Endometrial microvascular endothelial cells (primary cell): ENCODE measurements at regions not wholly inside any gene's neighbourhood (a gene's known extent, or its start where the extent isn't known, plus 50 kb on each side); places are given as distances from the start of the nearest gene placed in this dataset.

Source experiments
- in situ Hi-C: cut with HindIII; loops from 2 replicates; pipeline ENCODE4 v1.10.0; 2017; ENCODE audit warnings: low sequenced_read_pairs, low pct_unique_long_range_greater_than_20kb; ENCODE audit errors: inconsistent ontology term

GRCh38 chr2:12089496-12089895 lies 343.1 kb downstream of the LPIN1 start:
- in situ Hi-C loops = no loop called here

DNA sequence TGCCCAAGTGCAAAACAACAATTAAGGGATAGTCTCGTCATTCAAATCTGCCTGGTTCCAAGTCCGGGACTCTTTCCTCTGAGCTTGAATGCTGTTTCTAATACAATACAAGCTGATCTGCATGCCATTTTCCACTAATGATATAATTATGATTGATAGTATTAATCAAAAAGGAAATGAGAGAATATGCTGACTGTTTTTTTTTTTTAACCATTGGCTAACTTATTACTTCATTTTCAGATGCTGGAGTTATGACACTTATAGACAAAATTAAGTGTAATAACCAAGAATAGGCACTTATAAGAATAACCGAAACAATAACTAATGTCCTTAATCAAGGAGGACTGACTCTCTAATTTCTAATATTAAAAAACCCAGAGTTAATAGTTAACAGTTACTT lies 343.6 kb downstream of the LPIN1 start:
- in situ Hi-C loops = no loop called here

DNA sequence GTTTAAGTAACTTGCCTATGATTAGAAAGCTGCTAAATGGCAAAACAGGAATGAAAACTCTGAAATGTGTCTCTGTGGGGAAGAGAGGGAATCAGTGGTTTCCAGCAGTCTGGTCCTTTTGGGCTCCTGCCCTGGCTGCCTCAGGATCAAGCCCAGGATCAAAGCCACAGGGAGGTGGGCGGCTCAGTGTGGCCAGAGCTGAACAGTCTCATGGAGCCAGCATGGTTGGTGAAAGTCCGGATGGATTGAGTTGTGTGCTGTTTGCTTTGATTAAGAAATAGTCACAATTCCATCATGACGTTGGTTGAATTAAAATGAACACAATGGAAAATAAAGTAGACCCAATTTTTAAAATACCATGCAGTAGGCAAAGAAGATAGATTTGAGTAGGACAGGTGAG lies 344.2 kb downstream of the LPIN1 start:
- in situ Hi-C loops = no loop called here

DNA sequence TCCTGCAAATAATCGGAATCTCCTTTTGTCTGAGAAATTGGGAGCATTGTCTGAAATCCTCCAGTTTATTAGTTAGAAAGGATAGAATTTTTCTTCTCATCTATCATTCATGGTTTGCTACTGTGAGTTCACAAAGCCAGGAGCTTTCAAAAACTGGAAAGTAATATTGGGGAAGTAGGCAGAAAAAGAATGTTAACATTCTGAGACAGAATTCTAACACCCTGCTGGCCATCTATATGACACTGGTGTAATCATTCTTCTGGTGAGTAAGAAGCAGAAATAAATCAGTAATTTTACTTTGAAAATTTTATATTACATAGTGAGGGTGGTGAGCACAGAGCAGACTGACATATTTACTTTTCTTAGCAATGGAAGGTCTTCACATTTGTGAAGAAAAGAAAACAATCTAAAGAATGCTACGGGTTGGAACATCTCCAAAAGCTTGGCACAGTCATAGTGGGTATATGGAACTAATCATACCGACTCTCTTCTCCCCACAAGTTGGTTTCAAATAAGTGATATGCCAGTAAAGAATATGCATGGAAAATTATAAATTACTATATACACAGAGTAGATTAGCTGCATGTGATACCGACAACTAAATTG lies 344.9 kb downstream of the LPIN1 start:
- in situ Hi-C loops = no loop called here

GRCh38 chr2:12094134-12094533 lies 347.7 kb downstream of the LPIN1 start:
- in situ Hi-C loops = no loop called here

DNA sequence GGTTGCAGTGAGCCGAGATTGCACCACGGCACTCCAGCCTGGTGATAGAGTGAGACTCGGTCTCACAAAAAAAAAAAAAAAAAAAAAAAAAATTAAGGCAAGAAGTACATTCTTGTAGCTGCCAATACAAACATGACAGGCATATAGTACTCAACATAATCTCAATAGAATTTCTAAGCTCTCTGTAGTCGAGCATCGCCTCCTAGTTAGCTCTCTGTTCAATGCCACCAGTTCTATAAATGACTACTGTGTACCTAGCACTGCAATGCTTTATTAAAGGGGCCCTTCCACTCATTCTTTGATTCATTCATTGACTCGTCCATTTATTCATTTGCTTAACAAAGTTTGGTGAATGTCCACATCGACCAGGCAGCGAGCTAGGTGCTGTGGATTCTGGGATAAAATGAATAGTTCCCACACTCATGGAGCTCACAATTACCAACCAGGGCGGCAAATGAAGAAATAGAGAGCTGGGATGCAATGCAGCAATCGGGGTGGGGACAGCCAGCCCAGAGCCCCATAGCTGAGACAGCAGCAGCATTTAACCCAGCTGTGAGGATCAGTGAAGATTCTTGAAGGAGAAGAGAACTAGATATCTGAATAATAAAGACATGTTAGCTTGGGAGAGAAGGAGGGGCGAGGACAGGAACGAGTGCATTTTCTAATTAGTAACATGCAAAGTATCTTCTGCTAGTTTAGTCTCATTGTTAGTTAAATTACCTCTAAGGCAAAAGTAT lies 349.8 kb downstream of the LPIN1 start:
- in situ Hi-C loops = no loop called here

- in situ Hi-C loops = no loop called here
These were observed 350.5 kb downstream of the LPIN1 start for GRCh38 chr2:12096788-12097449.

- in situ Hi-C loops = no loop called here
These were observed 351.4 kb downstream of the LPIN1 start for GRCh38 chr2:12097859-12098258.

DNA sequence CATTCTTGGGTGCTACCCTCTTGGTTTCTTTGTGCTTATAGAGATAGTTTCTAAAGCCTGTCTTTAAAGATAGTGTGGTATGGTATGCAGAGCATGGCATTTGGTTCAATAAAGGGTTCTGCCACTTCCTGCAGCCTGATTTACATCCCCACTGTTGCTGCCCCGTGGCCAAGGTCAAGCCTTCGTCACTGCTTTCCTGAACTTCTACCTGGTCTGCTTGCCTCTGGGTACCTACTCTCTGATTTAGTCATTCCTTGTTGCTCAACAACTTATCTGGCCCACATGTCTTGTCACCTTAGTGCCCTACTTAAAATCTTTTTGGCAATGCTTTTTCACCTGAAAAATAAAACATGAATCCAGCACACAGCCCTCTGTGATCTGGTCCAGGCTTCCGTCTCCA lies 352.9 kb downstream of the LPIN1 start:
- in situ Hi-C loops = no loop called here

DNA sequence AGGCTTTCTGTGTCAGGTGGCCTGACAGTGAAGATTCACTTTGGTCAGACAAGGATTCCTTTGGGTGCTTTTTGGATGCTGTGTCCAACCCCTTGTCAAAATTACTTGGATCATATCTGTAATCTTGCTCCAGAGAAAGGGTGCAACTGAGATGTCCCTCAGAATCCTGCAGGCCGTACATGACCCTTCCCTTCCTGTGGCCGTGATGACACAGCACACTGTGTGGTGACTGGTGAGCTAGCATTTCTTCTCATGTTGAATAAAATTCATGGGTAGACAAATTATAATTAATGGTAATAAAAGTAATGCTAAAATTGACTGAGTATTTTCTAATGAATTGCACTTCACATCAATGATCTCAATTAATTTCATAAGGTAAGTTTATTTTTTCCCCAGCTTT lies 356.2 kb downstream of the LPIN1 start:
- in situ Hi-C loops = no loop called here

DNA sequence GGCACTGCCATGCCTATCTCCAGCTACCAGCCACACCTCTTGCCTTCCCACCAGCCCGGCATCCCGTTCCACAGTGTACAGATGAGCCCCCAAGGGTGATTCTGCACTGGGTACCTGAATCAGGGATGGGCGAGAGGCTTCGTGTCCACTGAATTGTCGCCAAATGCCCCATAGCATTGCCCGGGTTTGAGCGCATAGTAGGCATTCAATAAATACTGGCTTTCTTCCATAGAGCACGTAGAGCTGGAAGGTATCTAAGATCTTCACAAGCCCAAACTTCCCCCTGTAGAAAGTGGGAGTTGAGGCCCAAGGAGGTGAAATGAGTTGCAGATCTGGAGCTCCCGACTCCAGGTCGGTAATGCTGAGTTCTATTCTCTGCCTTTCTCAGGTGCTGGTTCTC lies 358.7 kb downstream of the LPIN1 start:
- in situ Hi-C loops = no loop called here

GRCh38 chr2:12106440-12107080 lies 360.1 kb downstream of the LPIN1 start:
- in situ Hi-C loops = no loop called here

DNA sequence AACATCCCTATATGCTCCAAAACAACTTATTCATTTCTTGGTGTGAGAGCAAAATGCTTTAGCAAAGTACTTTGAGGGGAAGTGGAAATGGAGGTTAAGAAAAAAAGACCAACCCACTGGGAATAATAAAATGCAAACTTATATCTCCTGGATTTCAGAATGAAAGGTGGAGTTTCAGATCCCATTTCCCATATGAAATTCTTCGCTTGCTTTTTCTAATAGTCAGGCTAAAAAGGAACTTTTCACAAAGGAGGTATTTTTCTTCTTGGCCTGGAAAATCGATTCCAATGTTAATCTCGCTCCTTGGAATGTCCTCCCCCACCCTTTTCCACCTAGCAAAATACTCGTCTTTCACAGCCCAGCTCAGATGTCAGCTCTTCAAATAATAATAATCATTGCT lies 360.9 kb downstream of the LPIN1 start:
- in situ Hi-C loops = no loop called here

- in situ Hi-C loops = no loop called here
These were observed 361.5 kb downstream of the LPIN1 start for GRCh38 chr2:12107939-12108338.

DNA sequence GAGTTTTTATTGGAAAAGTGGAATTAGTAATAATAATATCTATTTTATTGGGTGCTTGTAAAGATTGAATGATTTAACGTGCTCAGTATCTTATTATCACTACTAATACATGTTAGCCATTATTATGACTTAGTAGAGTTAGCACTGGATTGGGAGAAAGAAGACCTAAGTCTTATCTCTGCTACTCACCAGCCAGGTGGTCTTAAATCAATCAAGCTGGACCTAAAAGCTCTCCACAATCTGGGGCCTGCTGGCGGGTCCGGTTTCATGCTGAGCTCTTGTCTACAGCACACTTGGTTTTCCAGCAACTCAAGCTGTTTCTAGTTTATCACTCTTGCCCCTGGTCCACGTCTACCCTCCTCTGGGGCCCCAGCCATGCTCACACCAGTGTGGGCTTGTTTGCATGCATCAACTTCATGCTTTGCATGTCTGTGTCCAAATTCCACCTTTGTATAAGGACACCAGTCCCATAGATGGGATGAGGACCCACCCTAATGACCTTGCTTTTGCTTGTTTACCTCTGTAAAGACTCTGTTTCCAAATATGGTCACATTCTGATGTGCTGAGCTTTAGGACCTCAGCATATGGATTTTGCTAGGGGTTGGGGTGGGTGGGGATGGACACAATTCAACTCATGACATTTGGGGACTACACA lies 363.1 kb downstream of the LPIN1 start:
- in situ Hi-C loops = no loop called here

GRCh38 chr2:12110074-12110473 lies 363.6 kb downstream of the LPIN1 start:
- in situ Hi-C loops = no loop called here

GRCh38 chr2:12110481-12110880 lies 364.0 kb downstream of the LPIN1 start:
- in situ Hi-C loops = no loop called here

- in situ Hi-C loops = no loop called here
These were observed 367.0 kb downstream of the LPIN1 start for GRCh38 chr2:12113412-12113811.

DNA sequence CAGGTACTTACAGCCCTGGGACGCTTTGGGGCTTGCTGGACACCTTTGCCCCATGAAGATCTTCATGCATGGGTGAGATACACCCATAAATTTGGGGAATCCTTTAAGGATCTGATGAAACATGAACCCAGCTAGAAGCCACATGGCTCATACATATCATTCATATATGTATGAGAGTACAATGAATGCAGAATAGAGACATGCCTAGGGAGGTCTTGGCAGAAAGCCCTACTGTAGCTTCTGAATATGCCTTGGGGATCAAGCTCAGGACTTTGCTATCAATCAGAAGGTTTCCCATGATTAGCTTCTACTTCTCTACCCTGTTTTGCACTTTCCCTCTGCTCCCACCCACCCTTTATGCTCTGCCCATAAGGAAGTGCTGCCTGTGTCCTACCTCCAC lies 368.4 kb downstream of the LPIN1 start:
- in situ Hi-C loops = no loop called here
